Tibial nerve (tissue), 3 donors: ENCODE measurements at regions not wholly inside any gene's neighbourhood (a gene's known extent, or its start where the extent isn't known, plus 50 kb on each side); places are given as distances from the start of the nearest gene placed in this dataset.

Experiments used
- CTCF ChIP-seq, 5 experiments: fragments of 200-600 bp in 3 of 5; fragments of 450-650 bp in 2 of 5; sonication (generic) in 3 of 5; IDR thresholded peaks; one replicate each; pipeline ENCODE4 v1.5.1; 2016 to 2019; ENCODE audit warnings: antibody characterized with exemption in 5 of 5, mild to moderate bottlenecking in 3 of 5, moderate library complexity in 2 of 5
- POLR2A ChIP-seq, 2 donors: fragments of 450-650 bp; IDR thresholded peaks; one replicate each; pipeline ENCODE4 v1.6.1; 2017; ENCODE audit warnings: antibody characterized with exemption in 2 of 2, mild to moderate bottlenecking in 2 of 2, moderate library complexity in 2 of 2

GRCh38 chr3:137325934-137326333 lies 368.2 kb downstream of the IL20RB start:
- TF ChIP-seq CTCF (IDR thresholded peaks at IDR 0.05) = no peak
- TF ChIP-seq POLR2A (IDR thresholded peaks at IDR 0.05) = no peak
